ENCODE measurements at regions not wholly inside any gene's neighbourhood (a gene's known extent, or its start where the extent isn't known, plus 50 kb on each side); places are given as distances from the start of the nearest gene placed in this dataset.

GRCh38 chr10:131431533-131431932 lies 120.0 kb upstream of the TCERG1L start:
- no peak for DNase-seq (ENCODE audit: extremely low read depth, low read depth)
- TF ChIP-seq CTCF (IDR thresholded peaks at IDR 0.05; ENCODE audit: low read depth, low read length), result no peak

GRCh38 chr10:131431978-131432690 lies 120.6 kb upstream of the TCERG1L start:
- no peak for DNase-seq (ENCODE audit: extremely low read depth, low read depth)
- TF ChIP-seq CTCF (IDR thresholded peaks at IDR 0.05; ENCODE audit: low read depth, low read length), result no peak

GRCh38 chr10:131433568-131433967 lies 122.0 kb upstream of the TCERG1L start:
- no peak for TF ChIP-seq CTCF (IDR thresholded peaks at IDR 0.05; ENCODE audit: low read depth, low read length)
- no peak for DNase-seq (ENCODE audit: extremely low read depth, low read depth)

GRCh38 chr10:131435232-131435631 lies 123.7 kb upstream of the TCERG1L start:
- no peak for TF ChIP-seq CTCF (IDR thresholded peaks at IDR 0.05; ENCODE audit: low read depth, low read length)

GRCh38 chr10:131435760-131436457 lies 124.4 kb upstream of the TCERG1L start:
- no peak for DNase-seq (ENCODE audit: extremely low read depth, low read depth)
- TF ChIP-seq CTCF (IDR thresholded peaks at IDR 0.05; ENCODE audit: low read depth, low read length), result no peak

More at GRCh38 chr10:131435232-131435631, 123.7 kb upstream of the TCERG1L start:
- DNase-seq (ENCODE audit: extremely low read depth, low read depth), result no peak

GRCh38 chr10:131436458-131436857 lies 124.9 kb upstream of the TCERG1L start:
- TF ChIP-seq CTCF (IDR thresholded peaks at IDR 0.05; ENCODE audit: low read depth, low read length), result no peak
- DNase-seq (ENCODE audit: extremely low read depth, low read depth), result no peak
